ENCODE measurements at regions not wholly inside any gene's neighbourhood (a gene's known extent, or its start where the extent isn't known, plus 50 kb on each side); places are given as distances from the start of the nearest gene placed in this dataset.

GRCh38 chr10:130637089-130637676 is 501.0 kb downstream of the GLRX3 start:
- no peak for TF ChIP-seq CTCF (IDR thresholded peaks at IDR 0.05; ENCODE audit: unreplicated experiment)
- peaks cover 9% of the 10 kb centered on the region for H3K4me1 Mint-ChIP-seq (ENCODE audit: insufficient read depth, unreplicated experiment)
- peak overlapping the region; percentile 78 for H3K27ac Mint-ChIP-seq (ENCODE audit: low read depth, unreplicated experiment)
- peak overlapping the region; percentile 1 for H3K4me3 Mint-ChIP-seq (ENCODE audit: unreplicated experiment)
- H3K36me3 Mint-ChIP-seq (ENCODE audit: insufficient read depth, unreplicated experiment), result no peaks in the 10 kb centered on the region
- no peaks in the 10 kb centered on the region for H3K27me3 Mint-ChIP-seq (ENCODE audit: insufficient read depth, unreplicated experiment)
- peak; percentile 59 for DNase-seq (ENCODE audit: unreplicated experiment)
- intact Hi-C loops (cut with micrococcal nuclease), result no loop called here
- peaks cover 7% of the 10 kb centered on the region for H3K9me3 Mint-ChIP-seq (ENCODE audit: unreplicated experiment)
- BruUV-seq (replicated peaks), result no TSS peak
- POLR2A ChIA-PET, result no interaction called here
- CTCF ChIA-PET, result interaction anchor here (0.7 kb wide), 1 partner anchor 1150 kb away, joined by 3 read pairs; no protein-coding TSS in a partner anchor

GRCh38 chr10:130638991-130639390 is 502.8 kb downstream of the GLRX3 start:
- Mint-ChIP-seq H3K4me3 (ENCODE audit: unreplicated experiment) (no peak overlapping the region), H3K36me3 (ENCODE audit: insufficient read depth, unreplicated experiment) (no peaks in the 10 kb centered on the region), H3K4me1 (ENCODE audit: insufficient read depth, unreplicated experiment) (peaks cover 9% of the 10 kb centered on the region), H3K9me3 (ENCODE audit: unreplicated experiment) (peaks cover 5% of the 10 kb centered on the region), H3K27me3 (ENCODE audit: insufficient read depth, unreplicated experiment) (no peaks in the 10 kb centered on the region), H3K27ac (ENCODE audit: low read depth, unreplicated experiment) (no peak overlapping the region)
- CTCF ChIA-PET, result no interaction called here
- no TSS peak for BruUV-seq (replicated peaks)
- intact Hi-C loops (cut with micrococcal nuclease), result no loop called here
- no peak for TF ChIP-seq CTCF (IDR thresholded peaks at IDR 0.05; ENCODE audit: unreplicated experiment)
- no peak for DNase-seq (ENCODE audit: unreplicated experiment)
- POLR2A ChIA-PET, result no interaction called here

GRCh38 chr10:130642926-130643325 is 506.7 kb downstream of the GLRX3 start:
- Mint-ChIP-seq H3K27ac (ENCODE audit: low read depth, unreplicated experiment) (no peak overlapping the region), H3K36me3 (ENCODE audit: insufficient read depth, unreplicated experiment) (no peaks in the 10 kb centered on the region), H3K4me1 (ENCODE audit: insufficient read depth, unreplicated experiment) (no peaks in the 10 kb centered on the region), H3K27me3 (ENCODE audit: insufficient read depth, unreplicated experiment) (no peaks in the 10 kb centered on the region), H3K9me3 (ENCODE audit: unreplicated experiment) (no peaks in the 10 kb centered on the region), H3K4me3 (ENCODE audit: unreplicated experiment) (no peak overlapping the region)
- POLR2A ChIA-PET, result no interaction called here
- TF ChIP-seq CTCF (IDR thresholded peaks at IDR 0.05; ENCODE audit: unreplicated experiment), result no peak
- CTCF ChIA-PET, result no interaction called here
- intact Hi-C loops (cut with micrococcal nuclease), result no loop called here
- no peak for DNase-seq (ENCODE audit: unreplicated experiment)
- no TSS peak for BruUV-seq (replicated peaks)

GRCh38 chr10:130647341-130647740 is 511.1 kb downstream of the GLRX3 start:
- CTCF ChIA-PET, result no interaction called here
- no peaks in the 10 kb centered on the region for H3K36me3 Mint-ChIP-seq (ENCODE audit: insufficient read depth, unreplicated experiment)
- intact Hi-C loops (cut with micrococcal nuclease), result no loop called here
- no peak overlapping the region for H3K4me3 Mint-ChIP-seq (ENCODE audit: unreplicated experiment)
- no peaks in the 10 kb centered on the region for H3K9me3 Mint-ChIP-seq (ENCODE audit: unreplicated experiment)
- DNase-seq (ENCODE audit: unreplicated experiment), result no peak
- no TSS peak for BruUV-seq (replicated peaks)
- no peak for TF ChIP-seq CTCF (IDR thresholded peaks at IDR 0.05; ENCODE audit: unreplicated experiment)
- no peaks in the 10 kb centered on the region for H3K4me1 Mint-ChIP-seq (ENCODE audit: insufficient read depth, unreplicated experiment)
- no peaks in the 10 kb centered on the region for H3K27me3 Mint-ChIP-seq (ENCODE audit: insufficient read depth, unreplicated experiment)
- POLR2A ChIA-PET, result no interaction called here
- no peak overlapping the region for H3K27ac Mint-ChIP-seq (ENCODE audit: low read depth, unreplicated experiment)

Data from MCF 10A (cell line).